ENCODE measurements at regions not wholly inside any gene's neighbourhood (a gene's known extent, or its start where the extent isn't known, plus 50 kb on each side); places are given as distances from the start of the nearest gene placed in this dataset.

DNA sequence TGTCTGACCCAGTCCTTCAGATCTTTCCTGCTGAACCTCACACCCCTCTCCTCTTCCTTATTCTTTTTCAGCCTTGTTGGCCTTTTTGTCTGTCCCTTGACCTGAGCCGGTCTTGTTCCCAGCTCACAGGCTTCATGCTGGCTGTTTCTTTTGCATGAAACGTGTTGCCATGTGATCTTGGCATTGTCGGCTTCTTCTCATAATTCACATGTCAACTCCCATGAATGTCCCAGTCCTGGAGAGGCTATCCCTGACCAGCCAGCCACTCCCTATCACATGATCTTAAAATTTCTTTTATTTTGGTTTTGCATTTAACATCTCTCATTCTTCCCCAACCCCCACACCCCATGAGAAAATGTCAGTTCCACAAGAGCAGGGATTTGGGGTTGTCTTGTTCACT lies 131.2 kb upstream of the TSHZ2 start:
- Histone ChIP-seq H2BK20ac (ENCODE audit: low read length) (no peak overlapping the region), H3K79me1 (ENCODE audit: low read depth, low read length) (no peaks in the 10 kb centered on the region), H4K91ac (replicated peaks; ENCODE audit: insufficient read length, low read length) (no peak overlapping the region), H3K27ac (ENCODE audit: low read depth, low read length) (no peak overlapping the region), H3K23ac (ENCODE audit: insufficient read length) (no peak overlapping the region), H2BK15ac (ENCODE audit: low read length) (no peak overlapping the region), H4K8ac (ENCODE audit: extremely low read depth, insufficient read depth, low read length) (no peak overlapping the region), H2AK5ac (ENCODE audit: low read depth, low read length) (no peak overlapping the region), H3K9ac (replicated peaks in 1 of 4; ENCODE audit: extremely low read depth in 1 of 4, low read depth in 3 of 4, low read length in 3 of 4) (no peak overlapping the region), H3K18ac (ENCODE audit: extremely low read depth, low read length) (no peak overlapping the region), H3K79me2 (ENCODE audit: control insufficient read depth in 1 of 2, insufficient read depth in 2 of 2, low read length in 2 of 2) (no peaks in the 10 kb centered on the region), H3K4me2 (ENCODE audit: insufficient read depth in 1 of 2, low read depth in 2 of 2, low read length in 2 of 2) (no peak overlapping the region), H3K56ac (replicated peaks; ENCODE audit: insufficient read length, low read depth, low read length) (no peak overlapping the region), H3K4me1 (replicated peaks in 1 of 4; ENCODE audit: control insufficient read depth in 3 of 4, insufficient read depth in 4 of 4, low read length in 3 of 4) (no peaks in the 10 kb centered on the region), H3K4me3 (ENCODE audit: extremely low read depth in 1 of 4, insufficient read depth in 2 of 4, low read depth in 3 of 4, low read length in 4 of 4) (no peak overlapping the region), H3K23me2 (ENCODE audit: low read depth, low read length) (no peaks in the 10 kb centered on the region), H2BK5ac (ENCODE audit: low read depth, low read length) (no peak overlapping the region), H2BK12ac (ENCODE audit: low read depth, low read length) (no peak overlapping the region), H2BK120ac (replicated peaks; ENCODE audit: low read depth, low read length) (no peak overlapping the region), H3K36me3 (ENCODE audit: control insufficient read depth in 2 of 4, insufficient read depth in 4 of 4, low read length in 3 of 4) (no peaks in the 10 kb centered on the region), H4K20me1 (replicated peaks in 1 of 2; ENCODE audit: control insufficient read depth in 1 of 2, insufficient read depth in 2 of 2, low read length in 2 of 2) (no peaks in the 10 kb centered on the region), H3K27me3 (replicated peaks in 1 of 4; ENCODE audit: control insufficient read depth in 3 of 4, extremely low read depth in 1 of 4, insufficient read depth in 3 of 4, low read length in 3 of 4) (no peaks in the 10 kb centered on the region), H2AFZ (ENCODE audit: low read length) (no peak overlapping the region), H3K14ac (ENCODE audit: insufficient read length) (no peak overlapping the region), H3K9me3 (ENCODE audit: insufficient read depth in 2 of 2, low read depth in 1 of 2, low read length in 1 of 2) (no peaks in the 10 kb centered on the region), H4K5ac (ENCODE audit: insufficient read length, low read depth, low read length) (no peak overlapping the region), H3K4ac (replicated peaks; ENCODE audit: insufficient read length, low read depth, low read length) (no peak overlapping the region)
- FAIRE-seq: no peak
- ChIA-PET CTCF (ENCODE audit: partially characterized antibody) (no interaction called here), POLR2A (ENCODE audit: partially characterized antibody) (no interaction called here)
- DNase-seq (ENCODE audit: low read depth in 1 of 2, low spot score in 2 of 2): no peak
- no peak for TF ChIP-seq MAFK (IDR thresholded peaks at IDR 0.05; ENCODE audit: low read depth, low read length)
- no peak for TF ChIP-seq CBX8 (IDR thresholded peaks at IDR 0.05; ENCODE audit: borderline replicate concordance, low read depth, low read length)
- no peak for TF ChIP-seq CBX5 (IDR thresholded peaks at IDR 0.05; ENCODE audit: low read depth, low read length)
- no peak for TF ChIP-seq CEBPB (IDR thresholded peaks at IDR 0.05; ENCODE audit: low read depth, low read length)
- TF ChIP-seq, protein P1, sequence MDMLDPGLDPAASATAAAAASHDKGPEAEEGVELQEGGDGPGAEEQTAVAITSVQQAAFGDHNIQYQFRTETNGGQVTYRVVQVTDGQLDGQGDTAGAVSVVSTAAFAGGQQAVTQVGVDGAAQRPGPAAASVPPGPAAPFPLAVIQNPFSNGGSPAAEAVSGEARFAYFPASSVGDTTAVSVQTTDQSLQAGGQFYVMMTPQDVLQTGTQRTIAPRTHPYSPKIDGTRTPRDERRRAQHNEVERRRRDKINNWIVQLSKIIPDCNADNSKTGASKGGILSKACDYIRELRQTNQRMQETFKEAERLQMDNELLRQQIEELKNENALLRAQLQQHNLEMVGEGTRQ (IDR thresholded peaks at IDR 0.05; ENCODE audit: low read length): no peak
- no peak for TF ChIP-seq SUZ12 (IDR thresholded peaks at IDR 0.05; ENCODE audit: low read length)
- TF ChIP-seq RXRA (IDR thresholded peaks at IDR 0.05; ENCODE audit: insufficient read depth, low read depth, low read length): no peak
- TF ChIP-seq CTBP2 (IDR thresholded peaks at IDR 0.05; ENCODE audit: borderline replicate concordance, insufficient read depth, insufficient read length, low read length): no peak
- TF ChIP-seq, protein P2, sequence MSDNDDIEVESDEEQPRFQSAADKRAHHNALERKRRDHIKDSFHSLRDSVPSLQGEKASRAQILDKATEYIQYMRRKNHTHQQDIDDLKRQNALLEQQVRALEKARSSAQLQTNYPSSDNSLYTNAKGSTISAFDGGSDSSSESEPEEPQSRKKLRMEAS (IDR thresholded peaks at IDR 0.05): no peak
- no peak for TF ChIP-seq TEAD4 (IDR thresholded peaks at IDR 0.05; ENCODE audit: low read depth, low read length)
- no peak for TF ChIP-seq YY1 (IDR thresholded peaks at IDR 0.05; ENCODE audit: low read depth, low read length)
- no peak for TF ChIP-seq GTF2F1 (IDR thresholded peaks at IDR 0.05; ENCODE audit: borderline replicate concordance, low read depth, low read length)
- WGBS, 2 experiments (ENCODE audit: extremely low coverage in 1 of 2, insufficient coverage in 1 of 2, insufficient read length in 1 of 2, insufficient replicate concordance in 2 of 2, low coverage in 1 of 2, low lambda C conversion rate in 2 of 2, missing lambda C conversion rate in 1 of 2): 90% methylated on average over 3 of the region's 3 CpGs; no CpG with 5 or more reads in 1 of the 2 experiments

Data from H1 (cell line).